ENCODE measurements at regions not wholly inside any gene's neighbourhood (a gene's known extent, or its start where the extent isn't known, plus 50 kb on each side); places are given as distances from the start of the nearest gene placed in this dataset.

- H3K4me1 Mint-ChIP-seq = no peaks in the 10 kb centered on the region
- H3K9me3 Mint-ChIP-seq = peaks cover 0 to 4% (median 0%) of the 10 kb centered on the region in 11 donors
- ChIA-PET POLR2A (no interaction called here), CTCF (no interaction called here)
- ATAC-seq = no peak
- no peaks in the 10 kb centered on the region for H3K36me3 Mint-ChIP-seq
- H3K27ac Mint-ChIP-seq = no peak overlapping the region
- no peak overlapping the region for H3K4me3 Mint-ChIP-seq
- intact Hi-C loops (cut with micrococcal nuclease) = no loop called here
- Histone ChIP-seq H3K4me1 (ENCODE audit: control insufficient read depth in 2 of 2, insufficient read depth in 2 of 2, low read length in 2 of 2) (no peaks in the 10 kb centered on the region), H3K4me3 (ENCODE audit: low read length) (no peak overlapping the region), H3K27ac (ENCODE audit: low read depth, low read length) (no peak overlapping the region), H3K36me3 (ENCODE audit: control insufficient read depth in 2 of 3, insufficient read depth in 3 of 3, low read length in 3 of 3) (no peaks in the 10 kb centered on the region), H3K27me3 (ENCODE audit: control insufficient read depth in 2 of 2, insufficient read depth in 2 of 2, low read length in 2 of 2) (no peaks in the 10 kb centered on the region), H3K9me3 (ENCODE audit: control insufficient read depth in 2 of 3, low read length in 3 of 3) (no peaks in the 10 kb centered on the region)
- H3K27me3 Mint-ChIP-seq = no peaks in the 10 kb centered on the region
- no peak for DNase-seq
Observed at GRCh38 chr2:150191349-150191748, 296.1 kb downstream of the RND3 start.

GRCh38 chr2:150190546-150190945, 296.9 kb downstream of the RND3 start:
- no peaks in the 10 kb centered on the region for H3K27me3 Mint-ChIP-seq

GRCh38 chr2:150188800-150189199, 298.7 kb downstream of the RND3 start:
- intact Hi-C loops (cut with micrococcal nuclease) = no loop called here
- no peak for ATAC-seq
- no peaks in the 10 kb centered on the region for H3K27me3 ChIP-seq (ENCODE audit: control insufficient read depth in 2 of 2, insufficient read depth in 2 of 2, low read length in 2 of 2)
- H3K4me1 ChIP-seq (ENCODE audit: control insufficient read depth in 2 of 2, insufficient read depth in 2 of 2, low read length in 2 of 2) = no peaks in the 10 kb centered on the region
- Mint-ChIP-seq H3K4me1 (no peaks in the 10 kb centered on the region), H3K27me3 (no peaks in the 10 kb centered on the region), H3K36me3 (no peaks in the 10 kb centered on the region), H3K4me3 (no peak overlapping the region), H3K27ac (no peak overlapping the region), H3K9me3 (peaks cover 0 to 5% (median 0%) of the 10 kb centered on the region in 11 donors)
- no peaks in the 10 kb centered on the region for H3K36me3 ChIP-seq (ENCODE audit: control insufficient read depth in 2 of 3, insufficient read depth in 3 of 3, low read length in 3 of 3)
- H3K4me3 ChIP-seq (ENCODE audit: low read length) = no peak overlapping the region
- no peaks in the 10 kb centered on the region for H3K9me3 ChIP-seq (ENCODE audit: control insufficient read depth in 2 of 3, low read length in 3 of 3)
- CTCF ChIA-PET = no interaction called here
- DNase-seq = no peak
- POLR2A ChIA-PET = no interaction called here
- H3K27ac ChIP-seq (ENCODE audit: low read depth, low read length) = no peak overlapping the region

More at GRCh38 chr2:150190546-150190945, 296.9 kb downstream of the RND3 start:
- H3K27ac ChIP-seq (ENCODE audit: low read depth, low read length) = no peak overlapping the region
- H3K9me3 ChIP-seq (ENCODE audit: control insufficient read depth in 2 of 3, low read length in 3 of 3) = no peaks in the 10 kb centered on the region
- no peaks in the 10 kb centered on the region for H3K4me1 ChIP-seq (ENCODE audit: control insufficient read depth in 2 of 2, insufficient read depth in 2 of 2, low read length in 2 of 2)
- intact Hi-C loops (cut with micrococcal nuclease) = no loop called here
- no peak overlapping the region for H3K4me3 Mint-ChIP-seq
- no peaks in the 10 kb centered on the region for H3K36me3 ChIP-seq (ENCODE audit: control insufficient read depth in 2 of 3, insufficient read depth in 3 of 3, low read length in 3 of 3)
- no peaks in the 10 kb centered on the region for H3K27me3 ChIP-seq (ENCODE audit: control insufficient read depth in 2 of 2, insufficient read depth in 2 of 2, low read length in 2 of 2)
- no peak overlapping the region for H3K4me3 ChIP-seq (ENCODE audit: low read length)
- ATAC-seq = no peak
- DNase-seq = no peak
- peaks cover 0 to 4% (median 0%) of the 10 kb centered on the region in 11 donors for H3K9me3 Mint-ChIP-seq
- no peak overlapping the region for H3K27ac Mint-ChIP-seq
- ChIA-PET POLR2A (no interaction called here), CTCF (no interaction called here)
- H3K4me1 Mint-ChIP-seq = no peaks in the 10 kb centered on the region
- no peaks in the 10 kb centered on the region for H3K36me3 Mint-ChIP-seq

- Histone ChIP-seq H3K9me3 (ENCODE audit: control insufficient read depth in 2 of 3, low read length in 3 of 3) (no peaks in the 10 kb centered on the region), H3K4me3 (ENCODE audit: low read length) (no peak overlapping the region), H3K27me3 (ENCODE audit: control insufficient read depth in 2 of 2, insufficient read depth in 2 of 2, low read length in 2 of 2) (no peaks in the 10 kb centered on the region), H3K27ac (ENCODE audit: low read depth, low read length) (no peak overlapping the region), H3K36me3 (ENCODE audit: control insufficient read depth in 2 of 3, insufficient read depth in 3 of 3, low read length in 3 of 3) (no peaks in the 10 kb centered on the region), H3K4me1 (ENCODE audit: control insufficient read depth in 2 of 2, insufficient read depth in 2 of 2, low read length in 2 of 2) (no peaks in the 10 kb centered on the region)
- no peaks in the 10 kb centered on the region for H3K4me1 Mint-ChIP-seq
- no peaks in the 10 kb centered on the region for H3K27me3 Mint-ChIP-seq
- no peaks in the 10 kb centered on the region for H3K36me3 Mint-ChIP-seq
- intact Hi-C loops (cut with micrococcal nuclease) = no loop called here
- no peak overlapping the region for H3K4me3 Mint-ChIP-seq
- peaks cover 0 to 6% (median 0%) of the 10 kb centered on the region in 11 donors for H3K9me3 Mint-ChIP-seq
- ChIA-PET POLR2A (no interaction called here), CTCF (no interaction called here)
- ATAC-seq (no peak), DNase-seq (no peak)
- no peak overlapping the region for H3K27ac Mint-ChIP-seq
Observed at GRCh38 chr2:150188177-150188576, 299.3 kb downstream of the RND3 start.

- intact Hi-C loops (cut with micrococcal nuclease) = no loop called here
- POLR2A ChIA-PET = no interaction called here
- H3K4me1 ChIP-seq (ENCODE audit: control insufficient read depth in 2 of 2, insufficient read depth in 2 of 2, low read length in 2 of 2) = no peaks in the 10 kb centered on the region
- peaks cover 0 to 14% (median 0%) of the 10 kb centered on the region in 11 donors for H3K9me3 Mint-ChIP-seq
- no peak overlapping the region for H3K4me3 ChIP-seq (ENCODE audit: low read length)
- H3K9me3 ChIP-seq (ENCODE audit: control insufficient read depth in 2 of 3, low read length in 3 of 3) = no peaks in the 10 kb centered on the region
- H3K27me3 ChIP-seq (ENCODE audit: control insufficient read depth in 2 of 2, insufficient read depth in 2 of 2, low read length in 2 of 2) = no peaks in the 10 kb centered on the region
- peaks cover 0 to 5% (median 0%) of the 10 kb centered on the region in 5 donors for H3K27me3 Mint-ChIP-seq
- no peak overlapping the region for H3K27ac ChIP-seq (ENCODE audit: low read depth, low read length)
- H3K36me3 Mint-ChIP-seq = no peaks in the 10 kb centered on the region
- CTCF ChIA-PET = no interaction called here
- DNase-seq = no peak
- H3K4me3 Mint-ChIP-seq = no peak overlapping the region
- H3K36me3 ChIP-seq (ENCODE audit: control insufficient read depth in 2 of 3, insufficient read depth in 3 of 3, low read length in 3 of 3) = no peaks in the 10 kb centered on the region
- no peaks in the 10 kb centered on the region for H3K4me1 Mint-ChIP-seq
- no peak for ATAC-seq
- no peak overlapping the region for H3K27ac Mint-ChIP-seq
Observed at GRCh38 chr2:150182566-150183235, 304.8 kb downstream of the RND3 start.

GRCh38 chr2:150178591-150178990, 308.9 kb downstream of the RND3 start:
- H3K27me3 Mint-ChIP-seq = peaks cover 0 to 5% (median 0%) of the 10 kb centered on the region in 5 donors
- intact Hi-C loops (cut with micrococcal nuclease) = no loop called here
- no peaks in the 10 kb centered on the region for H3K36me3 Mint-ChIP-seq
- POLR2A ChIA-PET = no interaction called here
- H3K4me3 Mint-ChIP-seq = no peak overlapping the region
- H3K27me3 ChIP-seq (ENCODE audit: control insufficient read depth in 2 of 2, insufficient read depth in 2 of 2, low read length in 2 of 2) = no peaks in the 10 kb centered on the region
- CTCF ChIA-PET = no interaction called here
- no peaks in the 10 kb centered on the region for H3K4me1 ChIP-seq (ENCODE audit: control insufficient read depth in 2 of 2, insufficient read depth in 2 of 2, low read length in 2 of 2)
- ATAC-seq = no peak
- no peak overlapping the region for H3K4me3 ChIP-seq (ENCODE audit: low read length)
- no peaks in the 10 kb centered on the region for H3K4me1 Mint-ChIP-seq
- H3K36me3 ChIP-seq (ENCODE audit: control insufficient read depth in 2 of 3, insufficient read depth in 3 of 3, low read length in 3 of 3) = no peaks in the 10 kb centered on the region
- H3K27ac ChIP-seq (ENCODE audit: low read depth, low read length) = no peak overlapping the region
- no peak overlapping the region for H3K27ac Mint-ChIP-seq
- no peak for DNase-seq
- no peaks in the 10 kb centered on the region for H3K9me3 ChIP-seq (ENCODE audit: control insufficient read depth in 2 of 3, low read length in 3 of 3)
- H3K9me3 Mint-ChIP-seq = peaks cover 0 to 14% (median 0%) of the 10 kb centered on the region in 11 donors

GRCh38 chr2:150174971-150175421, 312.5 kb downstream of the RND3 start:
- no peak for ATAC-seq

More at GRCh38 chr2:150174971-150175421, 312.5 kb downstream of the RND3 start:
- H3K9me3 Mint-ChIP-seq = peaks cover under 1 to 12% (median 2%) of the 10 kb centered on the region in 11 donors
- H3K36me3 ChIP-seq (ENCODE audit: control insufficient read depth in 2 of 3, insufficient read depth in 3 of 3, low read length in 3 of 3) = no peaks in the 10 kb centered on the region
- no peaks in the 10 kb centered on the region for H3K27me3 ChIP-seq (ENCODE audit: control insufficient read depth in 2 of 2, insufficient read depth in 2 of 2, low read length in 2 of 2)
- no peak overlapping the region for H3K4me3 ChIP-seq (ENCODE audit: low read length)
- ChIA-PET POLR2A (no interaction called here), CTCF (no interaction called here)
- H3K27ac Mint-ChIP-seq = no peak overlapping the region
- no peak overlapping the region for H3K27ac ChIP-seq (ENCODE audit: low read depth, low read length)
- H3K36me3 Mint-ChIP-seq = no peaks in the 10 kb centered on the region
- no peak for DNase-seq
- intact Hi-C loops (cut with micrococcal nuclease) = no loop called here
- H3K4me3 Mint-ChIP-seq = no peak overlapping the region
- H3K4me1 ChIP-seq (ENCODE audit: control insufficient read depth in 2 of 2, insufficient read depth in 2 of 2, low read length in 2 of 2) = no peaks in the 10 kb centered on the region
- H3K9me3 ChIP-seq (ENCODE audit: control insufficient read depth in 2 of 3, low read length in 3 of 3) = no peaks in the 10 kb centered on the region
- H3K27me3 Mint-ChIP-seq = no peaks in the 10 kb centered on the region
- H3K4me1 Mint-ChIP-seq = no peaks in the 10 kb centered on the region

Measured in naive thymus-derived CD4-positive, alpha-beta T cell (primary cell).